CD8-positive, alpha-beta memory T cell (primary cell): ENCODE measurements at regions not wholly inside any gene's neighbourhood (a gene's known extent, or its start where the extent isn't known, plus 50 kb on each side); places are given as distances from the start of the nearest gene placed in this dataset.
A peak's percentile ranks its signal among the peaks of the same experiment; 100 is the strongest.
"Not testable (repeated sequence)": the region's sequence is repeated elsewhere in the genome, so short reads cannot be mapped to it uniquely, and the experiment has no call there.

Experiments
- CTCF ChIA-PET: fragments of 350-600 bp; sonication (Branson Sonifier 250); formaldehyde crosslinking; loops from one replicate; lab custom pipeline; 2021; ENCODE audit warnings: antibody characterized with exemption; lab: Charles Lee
- POLR2A ChIA-PET: fragments of 350-600 bp; sonication (Branson Sonifier 250); formaldehyde crosslinking; loops from one replicate; lab custom pipeline; 2021; ENCODE audit warnings: antibody characterized with exemption; lab: Charles Lee
- DNase-seq, 5 donors: peaks; one replicate each; pipeline versions ENCODE4 v3.0.0 to v3.0.0-alpha.2; 2020 to 2022; ENCODE audit warnings: mixed read lengths in 1 of 5
- H3K27ac ChIP-seq: one replicate; pipeline ENCODE4 v1.7.0; 2013; ENCODE audit warnings: low read depth, mild to moderate bottlenecking, low read length, moderate library complexity
- H3K27me3 ChIP-seq: 2 replicates; pipeline ENCODE4 v1.7.0; 2013; ENCODE audit warnings: low read length, mild to moderate bottlenecking; ENCODE audit not compliant: insufficient read depth, poor library complexity, severe bottlenecking
- H3K36me3 ChIP-seq: 2 replicates; pipeline ENCODE4 v1.7.0; 2013; ENCODE audit warnings: mild to moderate bottlenecking, low read length, moderate library complexity; ENCODE audit not compliant: insufficient read depth
- H3K4me1 ChIP-seq: 2 replicates; pipeline ENCODE4 v1.7.0; 2013; ENCODE audit warnings: mild to moderate bottlenecking, low read length, moderate library complexity; ENCODE audit not compliant: insufficient read depth
- H3K4me3 ChIP-seq: 2 replicates; pipeline ENCODE4 v1.7.0; 2013; ENCODE audit warnings: mild to moderate bottlenecking, low read length
- H3K9me3 ChIP-seq: 2 replicates; pipeline ENCODE4 v1.7.0; 2013; ENCODE audit warnings: mild to moderate bottlenecking, low read length
- H3K27ac Mint-ChIP-seq, 8 donors: one replicate each; pipeline ENCODE4 v1.8.0; 2020 to 2021; ENCODE audit warnings: mixed read lengths in 8 of 8, mild to moderate bottlenecking in 6 of 8, inconsistent platforms in 3 of 8, moderate library complexity in 3 of 8
- H3K27me3 Mint-ChIP-seq, 2 donors: one replicate each; pipeline ENCODE4 v1.8.0; 2020 to 2021; ENCODE audit warnings: mixed read lengths in 2 of 2, mild to moderate bottlenecking in 1 of 2, moderate library complexity in 1 of 2
- H3K36me3 Mint-ChIP-seq, 3 donors: one replicate each; pipeline ENCODE4 v1.8.0; 2020 to 2021; ENCODE audit warnings: mixed read lengths in 3 of 3, inconsistent platforms in 1 of 3, mild to moderate bottlenecking in 1 of 3
- H3K4me1 Mint-ChIP-seq, 3 donors: one replicate each; pipeline ENCODE4 v1.8.0; 2020 to 2021; ENCODE audit warnings: mixed read lengths in 3 of 3, inconsistent platforms in 1 of 3, mild to moderate bottlenecking in 1 of 3
- H3K4me3 Mint-ChIP-seq, 7 donors: one replicate each; pipeline ENCODE4 v1.8.0; 2020 to 2021; ENCODE audit warnings: mixed read lengths in 7 of 7, mild to moderate bottlenecking in 6 of 7, moderate library complexity in 4 of 7, inconsistent platforms in 2 of 7
- H3K9me3 Mint-ChIP-seq, 5 donors: one replicate each; pipeline ENCODE4 v1.8.0; 2020 to 2022; ENCODE audit warnings: mixed read lengths in 5 of 5, mild to moderate bottlenecking in 3 of 5, moderate library complexity in 2 of 5, inconsistent platforms in 1 of 5

DNA sequence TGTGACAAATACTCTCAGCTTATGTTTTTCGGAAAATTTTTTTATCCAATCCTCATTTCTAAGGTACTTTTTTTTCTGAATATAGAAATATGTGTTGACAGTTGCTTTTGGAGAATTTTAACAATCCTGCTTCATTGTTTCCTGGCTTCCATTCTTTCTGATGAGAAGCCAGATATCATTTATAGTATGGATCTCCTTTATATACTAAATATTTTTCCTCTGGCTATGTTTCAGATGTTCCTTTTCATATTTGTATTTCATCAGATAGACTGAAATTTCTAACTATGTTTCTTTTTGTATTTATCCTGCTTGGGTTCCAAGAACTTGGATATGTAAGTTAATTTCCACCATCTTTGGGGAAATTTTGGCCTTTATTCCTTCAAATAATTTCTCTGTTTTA lies 138.9 kb upstream of the CDH11 start:
- Histone ChIP-seq H3K4me1 (no peaks in the 10 kb centered on the region), H3K27me3 (no peaks in the 10 kb centered on the region), H3K9me3 (no peaks in the 10 kb centered on the region), H3K36me3 (no peaks in the 10 kb centered on the region), H3K4me3 (no peak overlapping the region), H3K27ac (no peak overlapping the region)
- DNase-seq: no peak
- Mint-ChIP-seq H3K4me1 (no peaks in the 10 kb centered on the region), H3K9me3 (peaks cover 9 to 16% (median 14%) of the 10 kb centered on the region in 5 donors), H3K27me3 (no peaks in the 10 kb centered on the region), H3K36me3 (no peaks in the 10 kb centered on the region), H3K4me3 (no peak overlapping the region), H3K27ac (no peak overlapping the region)
- ChIA-PET POLR2A (no interaction called here), CTCF (no interaction called here)

DNA sequence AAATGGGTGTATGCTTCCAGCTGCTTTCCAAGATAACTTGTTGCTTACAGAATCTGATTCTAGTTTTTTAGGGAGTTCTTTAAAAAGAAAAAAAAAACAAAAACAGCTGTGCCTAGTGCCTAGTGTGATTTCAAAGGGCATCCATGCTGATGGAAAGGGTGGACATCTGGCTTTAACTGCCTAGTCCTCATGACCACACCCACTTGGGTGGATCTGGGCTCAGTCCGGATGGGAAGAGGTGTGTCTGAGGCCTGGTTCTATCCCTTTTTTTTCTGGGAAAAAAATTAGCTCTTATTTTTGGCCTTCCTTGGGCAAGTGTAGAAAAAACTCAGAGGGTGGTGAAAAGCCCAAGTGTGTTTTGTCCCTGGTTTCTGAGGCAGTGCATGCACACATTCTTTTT lies 132.3 kb upstream of the CDH11 start:
- Mint-ChIP-seq H3K9me3 (peaks cover 3 to 15% (median 10%) of the 10 kb centered on the region in 5 donors), H3K27me3 (no peaks in the 10 kb centered on the region), H3K27ac (no peak overlapping the region), H3K4me3 (no peak overlapping the region), H3K36me3 (peaks cover 0 to 2% (median 0%) of the 10 kb centered on the region in 3 donors), H3K4me1 (no peaks in the 10 kb centered on the region)
- ChIA-PET CTCF (no interaction called here), POLR2A (no interaction called here)
- Histone ChIP-seq H3K4me3 (no peak overlapping the region), H3K36me3 (no peaks in the 10 kb centered on the region), H3K27ac (no peak overlapping the region), H3K4me1 (no peaks in the 10 kb centered on the region), H3K27me3 (no peaks in the 10 kb centered on the region), H3K9me3 (no peaks in the 10 kb centered on the region)
- no peak for DNase-seq

DNA sequence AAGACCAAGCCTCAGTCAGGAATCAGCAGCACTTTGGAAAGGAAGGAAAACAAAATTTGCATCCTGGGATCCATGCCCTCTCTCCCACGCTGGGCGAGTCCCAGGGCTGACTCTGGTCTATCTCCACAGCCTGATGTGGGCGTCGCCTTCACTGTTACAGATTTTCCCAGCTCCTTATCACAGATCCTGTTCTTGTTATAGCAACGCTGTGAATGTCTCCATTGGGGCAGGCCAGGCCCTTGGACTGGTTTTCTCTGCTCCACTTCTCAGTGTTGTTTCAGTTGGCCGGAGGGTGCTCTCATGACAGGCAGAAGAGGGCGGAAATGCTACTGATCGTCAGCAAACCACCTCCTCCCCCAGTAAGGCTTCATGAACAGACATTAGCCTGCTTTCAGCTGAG lies 127.9 kb upstream of the CDH11 start:
- H3K9me3 Mint-ChIP-seq: peaks cover 0 to 20% (median 8%) of the 10 kb centered on the region in 5 donors
- H3K27me3 Mint-ChIP-seq: no peaks in the 10 kb centered on the region
- no peaks in the 10 kb centered on the region for H3K36me3 ChIP-seq
- no peaks in the 10 kb centered on the region for H3K9me3 ChIP-seq
- peaks cover 0 to 2% (median 0%) of the 10 kb centered on the region in 3 donors for H3K36me3 Mint-ChIP-seq
- no peak for DNase-seq
- ChIA-PET CTCF (no interaction called here), POLR2A (no interaction called here)
- H3K27ac Mint-ChIP-seq: no peak overlapping the region
- H3K27me3 ChIP-seq: no peaks in the 10 kb centered on the region
- H3K4me3 ChIP-seq: no peak overlapping the region
- no peak overlapping the region for H3K4me3 Mint-ChIP-seq
- H3K27ac ChIP-seq: no peak overlapping the region
- no peaks in the 10 kb centered on the region for H3K4me1 Mint-ChIP-seq
- no peaks in the 10 kb centered on the region for H3K4me1 ChIP-seq

DNA sequence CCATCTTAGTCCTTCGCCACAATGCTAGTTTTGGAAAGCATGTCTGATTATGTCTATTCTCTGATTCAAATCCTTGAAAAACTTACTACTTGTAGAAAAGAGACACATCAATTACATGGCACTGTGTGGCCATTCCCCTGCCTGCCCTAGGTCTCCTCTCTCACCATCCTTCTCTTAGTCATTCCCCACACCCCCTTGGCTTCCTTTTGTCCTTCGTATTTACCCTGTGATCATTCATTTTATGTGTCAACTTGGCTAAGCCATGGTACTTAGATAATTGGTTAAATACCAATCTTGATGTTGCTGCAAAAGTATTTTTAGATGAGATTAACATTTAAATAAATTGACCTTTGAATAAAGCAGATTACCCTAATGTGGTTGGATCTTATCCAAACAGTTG lies 122.9 kb upstream of the CDH11 start:
- POLR2A ChIA-PET: no interaction called here
- Histone ChIP-seq H3K9me3 (no peaks in the 10 kb centered on the region), H3K27ac (no peak overlapping the region), H3K4me1 (no peaks in the 10 kb centered on the region), H3K36me3 (no peaks in the 10 kb centered on the region), H3K27me3 (no peaks in the 10 kb centered on the region), H3K4me3 (no peak overlapping the region)
- no peaks in the 10 kb centered on the region for H3K4me1 Mint-ChIP-seq
- no peaks in the 10 kb centered on the region for H3K36me3 Mint-ChIP-seq
- no peak overlapping the region for H3K4me3 Mint-ChIP-seq
- CTCF ChIA-PET: no interaction called here
- DNase-seq: no peak
- H3K27ac Mint-ChIP-seq: no peak overlapping the region
- H3K27me3 Mint-ChIP-seq: no peaks in the 10 kb centered on the region
- H3K9me3 Mint-ChIP-seq: peaks cover 5 to 14% (median 6%) of the 10 kb centered on the region in 5 donors

DNA sequence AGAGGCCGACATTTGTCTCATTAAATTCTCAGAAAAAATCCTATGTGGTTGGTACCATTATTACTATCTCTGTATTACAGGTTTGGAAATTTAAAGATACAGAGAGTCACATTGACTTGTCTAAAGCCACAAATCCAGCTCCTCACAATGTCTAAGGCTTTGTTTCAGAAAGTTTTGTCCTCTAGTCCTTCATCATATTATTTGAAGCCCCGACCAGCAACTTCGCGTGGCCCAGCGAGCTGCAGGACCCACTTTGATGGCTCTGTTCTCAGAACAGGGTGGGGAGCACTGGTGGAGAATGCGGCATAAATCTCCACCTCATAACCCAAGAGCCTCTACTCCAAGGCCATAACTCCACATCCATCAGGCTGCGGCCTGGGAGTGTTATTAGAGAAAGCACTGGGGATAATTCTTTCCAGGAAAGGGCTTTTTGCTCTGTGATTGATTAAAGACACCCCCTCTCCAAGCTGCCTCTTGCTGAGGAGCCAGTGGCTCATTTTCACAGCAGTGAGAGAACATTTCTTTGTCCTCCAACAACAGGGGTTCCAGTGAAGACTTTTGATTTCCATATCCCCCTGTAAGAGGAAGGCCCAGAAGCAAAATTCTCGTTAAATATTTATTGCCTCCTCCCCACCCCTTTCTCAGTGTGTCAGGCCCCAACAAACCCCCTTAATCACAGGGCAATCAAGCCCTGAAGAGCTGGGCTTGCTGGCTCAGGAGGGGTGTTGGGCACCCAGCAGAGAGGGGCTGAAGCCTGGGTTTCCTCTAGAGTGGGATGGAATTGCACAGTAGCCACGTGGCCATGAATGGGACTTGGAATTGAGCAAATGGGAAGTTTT lies 113.7 kb upstream of the CDH11 start:
- no peak overlapping the region for H3K4me3 Mint-ChIP-seq
- peaks cover 0 to 15% (median 3%) of the 10 kb centered on the region in 5 donors for H3K9me3 Mint-ChIP-seq
- Histone ChIP-seq H3K9me3 (no peaks in the 10 kb centered on the region), H3K4me3 (no peak overlapping the region), H3K27ac (no peak overlapping the region), H3K4me1 (no peaks in the 10 kb centered on the region), H3K27me3 (no peaks in the 10 kb centered on the region), H3K36me3 (no peaks in the 10 kb centered on the region)
- POLR2A ChIA-PET: no interaction called here
- H3K27ac Mint-ChIP-seq: no peak overlapping the region
- DNase-seq: no peak
- H3K27me3 Mint-ChIP-seq: peaks cover 0 to 2% of the 10 kb centered on the region in 2 donors
- H3K4me1 Mint-ChIP-seq: no peaks in the 10 kb centered on the region
- CTCF ChIA-PET: no interaction called here
- no peaks in the 10 kb centered on the region for H3K36me3 Mint-ChIP-seq

DNA sequence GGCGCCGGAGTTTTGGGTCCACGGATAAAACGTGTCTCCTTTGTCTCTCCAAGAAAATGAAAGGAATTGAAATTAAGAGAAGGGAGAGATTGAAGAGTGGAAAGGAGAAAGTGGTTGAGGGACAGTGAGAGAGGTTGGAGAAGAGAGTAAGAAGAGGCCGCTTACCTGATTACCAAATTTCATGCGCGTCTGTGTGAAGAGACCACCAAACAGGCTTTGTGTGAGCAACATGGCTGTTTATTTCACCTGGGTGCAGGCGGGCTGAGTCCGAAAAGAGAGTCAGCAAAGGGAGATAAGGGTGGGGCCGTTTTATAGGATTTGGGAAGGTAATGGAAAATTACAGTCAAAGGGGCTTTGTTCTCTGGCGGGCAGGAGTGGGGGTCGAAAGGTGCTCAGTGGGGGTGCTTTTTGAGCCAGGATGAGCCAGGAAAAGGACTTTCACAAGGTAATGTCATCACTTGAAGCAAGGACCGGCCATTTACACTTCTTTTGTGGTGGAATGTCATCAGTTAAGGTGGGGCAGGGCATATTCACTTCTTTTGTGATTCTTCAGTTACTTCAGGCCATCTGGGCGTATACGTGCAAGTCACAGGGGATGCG lies 113.0 kb upstream of the CDH11 start:
- H3K9me3 ChIP-seq, POLR2A ChIA-PET, H3K4me1 Mint-ChIP-seq, H3K27me3 Mint-ChIP-seq, H3K27ac ChIP-seq, H3K36me3 Mint-ChIP-seq, DNase-seq, H3K36me3 ChIP-seq, H3K4me1 ChIP-seq, H3K4me3 Mint-ChIP-seq, CTCF ChIA-PET, H3K4me3 ChIP-seq, H3K27me3 ChIP-seq: not testable (repeated sequence)
- H3K9me3 Mint-ChIP-seq: peaks cover 0 to 15% (median 1%) of the 10 kb centered on the region in 5 donors
- peak overlapping the region in 1 of 8 donors; percentile 24 for H3K27ac Mint-ChIP-seq

DNA sequence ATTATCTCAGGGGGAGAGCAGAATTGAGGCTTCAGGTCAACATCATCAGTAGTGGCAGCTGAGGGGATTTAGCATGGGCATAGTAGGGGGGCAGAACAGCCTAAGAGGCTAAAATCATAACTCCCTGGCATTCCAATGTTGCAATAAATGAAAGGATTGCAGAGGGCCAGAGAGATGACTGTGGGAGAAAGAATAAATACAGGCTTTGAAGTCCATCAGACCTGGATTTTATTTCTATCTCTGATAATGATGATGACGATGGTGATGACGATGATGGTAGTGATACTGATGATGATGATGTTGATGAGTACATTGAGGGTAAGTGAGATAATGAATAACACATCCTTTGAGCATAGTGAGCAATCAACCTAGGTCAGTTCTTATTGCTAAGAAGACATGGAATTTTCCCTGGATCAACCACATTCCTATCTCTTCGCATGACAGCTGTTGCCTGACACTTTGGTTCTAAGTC lies 107.4 kb upstream of the CDH11 start:
- H3K4me1 Mint-ChIP-seq: no peaks in the 10 kb centered on the region
- H3K9me3 Mint-ChIP-seq: peaks cover 5 to 24% (median 7%) of the 10 kb centered on the region in 5 donors
- H3K36me3 Mint-ChIP-seq: no peaks in the 10 kb centered on the region
- Histone ChIP-seq H3K9me3 (no peaks in the 10 kb centered on the region), H3K27ac (no peak overlapping the region), H3K4me1 (no peaks in the 10 kb centered on the region), H3K27me3 (no peaks in the 10 kb centered on the region), H3K36me3 (no peaks in the 10 kb centered on the region), H3K4me3 (no peak overlapping the region)
- ChIA-PET POLR2A (no interaction called here), CTCF (no interaction called here)
- H3K4me3 Mint-ChIP-seq: no peak overlapping the region
- H3K27me3 Mint-ChIP-seq: peaks cover 0 to 2% of the 10 kb centered on the region in 2 donors
- no peak overlapping the region for H3K27ac Mint-ChIP-seq
- DNase-seq: no peak

DNA sequence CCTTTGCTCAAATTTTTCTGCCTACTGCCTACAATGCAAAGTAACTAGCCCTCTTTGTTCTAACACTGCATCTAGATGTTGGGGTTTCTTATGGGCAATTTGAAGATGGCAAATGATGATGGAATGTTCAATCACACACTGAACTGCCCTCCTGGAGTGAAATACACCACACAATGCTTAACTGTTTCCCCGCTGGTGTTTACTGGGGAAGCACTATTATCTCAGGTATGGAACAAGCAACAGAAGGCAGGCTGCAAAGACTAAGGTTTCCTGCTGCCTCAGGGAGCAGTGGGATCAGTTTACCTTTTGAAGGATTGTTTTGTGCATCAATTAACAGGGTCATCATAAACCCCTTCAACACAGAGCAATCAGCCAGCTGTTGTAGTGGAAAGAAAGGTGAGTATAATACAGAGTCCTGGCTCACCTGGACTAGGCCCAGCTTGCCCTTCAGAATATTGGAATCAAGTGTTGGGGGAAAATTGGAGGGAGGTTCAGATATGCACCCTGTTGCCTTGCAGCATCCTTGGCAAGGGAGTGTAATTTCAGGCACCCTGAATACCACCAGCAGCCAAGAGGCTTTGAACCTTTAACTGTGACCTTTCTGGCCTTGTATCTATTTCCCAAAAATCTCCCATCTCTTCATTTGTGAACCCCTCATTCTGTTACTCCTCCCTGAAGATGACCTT lies 105.4 kb upstream of the CDH11 start:
- no peak overlapping the region for H3K27ac ChIP-seq
- Mint-ChIP-seq H3K4me3 (no peak overlapping the region), H3K4me1 (no peaks in the 10 kb centered on the region), H3K27me3 (peaks cover 0 to 1% of the 10 kb centered on the region in 2 donors), H3K27ac (no peak overlapping the region), H3K9me3 (peaks cover 5 to 20% (median 8%) of the 10 kb centered on the region in 5 donors), H3K36me3 (no peaks in the 10 kb centered on the region)
- no peak overlapping the region for H3K4me3 ChIP-seq
- H3K4me1 ChIP-seq: no peaks in the 10 kb centered on the region
- H3K27me3 ChIP-seq: no peaks in the 10 kb centered on the region
- no peaks in the 10 kb centered on the region for H3K36me3 ChIP-seq
- ChIA-PET POLR2A (no interaction called here), CTCF (no interaction called here)
- H3K9me3 ChIP-seq: no peaks in the 10 kb centered on the region
- DNase-seq: no peak
